ENCODE measurements at regions not wholly inside any gene's neighbourhood (a gene's known extent, or its start where the extent isn't known, plus 50 kb on each side); places are given as distances from the start of the nearest gene placed in this dataset.
A peak's percentile ranks its signal among the peaks of the same experiment; 100 is the strongest.

DNA sequence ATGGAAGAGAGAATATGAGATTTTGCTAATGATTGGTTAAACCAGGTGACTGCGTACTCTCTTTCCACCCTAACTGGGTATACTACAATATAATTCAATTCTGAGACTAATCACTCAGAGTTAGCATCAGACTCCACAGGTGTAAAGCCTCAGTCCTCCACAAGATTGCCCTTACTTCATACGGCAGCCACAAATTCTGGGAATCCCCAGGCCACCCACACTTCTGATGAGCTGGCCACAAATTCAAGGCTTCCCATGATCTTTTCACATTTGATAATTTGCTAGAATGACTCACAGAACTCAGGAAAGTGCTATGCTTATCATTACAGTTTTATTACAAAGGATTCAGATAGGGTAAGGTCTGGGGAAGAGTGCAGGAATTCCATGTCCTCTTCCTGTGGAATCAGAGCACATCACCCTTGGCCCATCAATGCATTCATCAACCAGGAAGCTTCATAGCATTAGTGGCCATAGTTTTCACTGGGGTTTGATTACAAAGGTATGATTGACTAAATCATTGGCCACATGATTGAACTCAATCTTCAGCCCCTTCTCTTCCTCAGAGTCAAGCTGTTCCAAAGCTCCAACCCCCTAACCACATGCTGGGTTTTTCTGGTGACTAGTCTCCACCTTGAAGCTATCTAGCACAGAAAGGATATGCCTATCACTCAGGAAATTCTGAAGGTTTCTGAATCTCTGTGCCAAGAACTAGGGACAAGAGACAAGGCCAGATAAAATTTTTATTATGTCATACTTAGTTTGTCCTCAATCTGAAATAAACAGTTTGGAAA, 131.7 kb downstream of the HHIPL2 start:
- no peak for DNase-seq (ENCODE audit: low read depth)

DNA sequence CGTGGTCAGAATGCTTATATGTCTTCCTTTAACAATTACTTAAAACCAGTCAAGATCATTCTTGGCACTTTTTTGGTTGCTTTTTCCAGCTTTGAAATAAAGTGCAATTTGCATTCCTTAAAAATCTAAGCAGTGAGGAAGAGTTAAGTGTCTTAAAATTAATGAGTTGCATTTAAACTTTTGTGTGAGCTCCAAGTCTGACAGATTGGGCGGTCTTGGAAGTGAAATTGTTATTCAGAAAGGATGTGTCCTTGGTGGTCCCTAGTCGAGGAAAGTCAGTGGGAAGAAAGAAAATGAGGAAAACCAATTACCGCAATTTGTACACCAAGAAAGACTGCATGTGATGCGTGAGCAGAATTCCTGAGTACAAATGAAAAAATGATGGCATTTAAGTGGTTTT, 132.5 kb downstream of the HHIPL2 start:
- DNase-seq (ENCODE audit: low read depth): no peak

DNA sequence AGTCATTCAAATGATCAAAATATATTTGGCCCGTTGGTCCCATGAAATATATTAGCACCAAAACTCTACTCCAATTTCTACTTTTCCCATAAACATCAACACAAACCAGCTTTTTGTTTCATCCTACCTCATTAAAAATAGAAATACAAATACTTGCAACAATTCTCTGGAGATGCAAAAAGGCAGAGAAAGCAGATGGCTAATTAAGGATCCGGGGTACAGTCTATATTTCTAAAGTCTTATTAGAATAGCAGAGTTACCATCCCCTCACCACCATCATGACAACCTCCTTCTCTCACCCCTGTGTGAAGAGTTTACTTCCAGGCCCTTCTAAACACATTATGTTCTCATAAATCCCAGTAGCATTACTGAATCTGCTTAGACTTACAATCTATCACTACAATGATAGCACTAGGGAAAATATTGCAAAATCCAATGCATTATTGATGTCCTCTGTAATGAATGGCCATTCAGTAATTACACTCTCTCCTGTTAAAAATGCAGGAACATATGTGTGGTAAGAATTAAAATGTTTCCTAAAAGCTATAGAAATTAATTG, 133.8 kb downstream of the HHIPL2 start:
- no peak for DNase-seq (ENCODE audit: low read depth)

DNA sequence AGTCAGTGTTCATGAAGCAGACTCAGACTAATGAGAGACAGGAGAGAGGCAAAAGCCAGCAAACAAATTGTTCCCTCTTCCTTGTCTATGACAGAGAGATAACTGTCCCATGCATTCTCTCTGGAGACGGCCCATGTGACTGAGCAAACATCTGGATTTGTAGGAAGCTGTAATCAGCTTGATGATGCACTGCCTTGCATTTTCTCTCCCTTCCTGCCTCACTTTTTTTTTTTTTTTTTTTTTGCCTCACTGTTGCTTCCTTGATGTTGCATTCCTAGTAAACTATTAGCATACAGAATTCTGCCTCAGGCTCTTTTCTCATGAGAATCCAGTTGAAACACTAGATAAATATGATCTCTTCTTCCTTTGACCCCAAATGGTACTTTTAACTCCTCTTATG, 134.5 kb downstream of the HHIPL2 start:
- DNase-seq (ENCODE audit: low read depth): no peak

DNA sequence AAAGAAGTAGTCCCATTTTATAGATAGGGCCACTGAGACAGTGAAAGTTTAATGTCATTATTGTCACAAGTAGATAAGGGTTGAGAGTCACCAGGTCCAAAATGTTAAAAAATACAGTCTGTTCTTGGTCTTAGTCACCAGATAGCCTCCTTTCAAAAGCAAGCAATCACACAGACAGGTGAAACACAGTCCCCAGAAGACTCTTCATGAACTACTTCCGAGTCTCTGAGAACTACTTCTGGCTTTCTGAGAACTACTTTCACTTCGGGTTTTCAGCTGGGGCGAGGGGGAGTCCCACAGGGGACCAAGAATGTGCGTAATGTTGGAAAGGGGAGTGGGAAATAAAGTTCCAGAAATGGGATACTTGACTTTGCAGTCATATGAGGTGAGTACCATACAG, 143.2 kb downstream of the HHIPL2 start:
- DNase-seq (ENCODE audit: low read depth): no peak

DNA sequence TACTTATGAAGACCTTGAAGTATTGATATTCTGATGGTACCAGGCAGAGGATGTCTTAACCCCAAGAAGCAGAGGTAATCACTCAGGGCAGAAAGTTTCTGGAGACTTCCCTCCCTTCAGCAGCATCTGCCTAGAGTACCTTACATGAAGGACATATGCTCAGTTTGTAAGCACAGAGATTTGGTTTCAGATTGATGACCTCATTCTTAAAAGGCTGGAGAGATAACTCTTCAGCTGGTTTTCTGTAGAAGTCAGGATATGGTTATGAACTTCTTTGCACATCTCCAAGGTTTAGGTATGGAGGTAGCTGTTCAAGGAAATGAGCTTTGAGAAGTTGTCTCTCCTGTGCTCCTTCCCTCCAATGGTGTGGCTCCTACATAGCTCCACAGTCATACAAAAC, 148.7 kb downstream of the HHIPL2 start:
- no peak for DNase-seq (ENCODE audit: low read depth)

DNA sequence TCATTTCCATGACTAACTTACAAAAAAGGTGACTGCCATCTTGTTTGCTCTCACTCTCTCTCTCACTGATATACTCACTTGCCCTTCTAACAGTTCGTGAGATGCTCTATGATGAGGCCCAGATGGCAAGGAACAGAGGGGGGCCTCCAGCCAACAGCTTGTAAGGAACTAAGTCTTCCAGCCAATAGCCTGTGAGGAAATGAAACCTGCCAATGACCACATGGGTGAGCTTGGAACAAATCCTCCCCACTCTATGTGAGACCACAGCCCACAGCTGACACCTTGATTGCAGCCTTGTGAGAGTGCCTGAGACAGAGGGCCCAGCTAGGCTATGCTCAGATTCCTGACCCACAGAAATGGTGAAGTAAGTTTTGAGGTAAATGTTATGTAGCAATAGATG, 153.7 kb downstream of the HHIPL2 start:
- DNase-seq (ENCODE audit: low read depth): no peak

DNA sequence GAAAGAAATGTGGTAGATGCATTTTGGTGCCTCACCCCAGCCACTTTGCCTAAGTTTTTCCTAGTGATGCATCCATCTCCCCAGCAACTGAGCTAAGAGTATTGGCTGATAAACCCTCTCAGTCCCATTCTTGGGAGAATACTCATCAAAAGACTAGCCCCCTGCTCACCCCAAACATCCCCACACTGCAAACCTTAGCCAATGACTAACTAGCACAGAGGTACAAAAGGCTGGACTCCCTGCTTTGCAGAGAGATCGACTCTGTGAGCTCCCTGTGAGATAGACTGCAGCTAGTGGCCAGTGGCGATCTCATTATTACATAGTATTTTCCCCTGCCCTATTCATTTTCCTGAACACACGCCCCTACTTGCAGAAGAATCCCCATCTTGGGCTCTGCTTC, 155.3 kb downstream of the HHIPL2 start:
- peak; percentile 63 for DNase-seq (ENCODE audit: low read depth)

DNA sequence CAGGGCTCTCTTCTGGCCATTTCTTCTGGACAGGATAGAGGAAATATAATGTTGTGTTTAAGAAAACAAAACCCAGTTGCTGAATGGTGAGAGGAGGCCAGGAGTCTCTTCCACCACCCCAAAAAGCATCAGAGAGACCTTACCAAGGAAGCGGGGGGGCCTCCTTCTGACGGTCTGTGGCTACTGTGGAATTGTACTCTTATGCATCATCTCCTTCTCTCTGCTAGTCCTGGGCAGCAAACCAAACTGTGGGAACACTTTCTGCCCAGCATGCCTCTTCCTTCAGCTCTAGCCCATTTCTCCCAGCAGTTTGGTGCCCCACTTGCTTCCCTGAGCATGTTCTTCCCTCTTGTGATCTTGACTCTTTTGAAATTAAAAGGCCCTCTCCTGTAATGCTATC, 157.7 kb downstream of the HHIPL2 start:
- peak; percentile 81 for DNase-seq (ENCODE audit: low read depth)

DNA sequence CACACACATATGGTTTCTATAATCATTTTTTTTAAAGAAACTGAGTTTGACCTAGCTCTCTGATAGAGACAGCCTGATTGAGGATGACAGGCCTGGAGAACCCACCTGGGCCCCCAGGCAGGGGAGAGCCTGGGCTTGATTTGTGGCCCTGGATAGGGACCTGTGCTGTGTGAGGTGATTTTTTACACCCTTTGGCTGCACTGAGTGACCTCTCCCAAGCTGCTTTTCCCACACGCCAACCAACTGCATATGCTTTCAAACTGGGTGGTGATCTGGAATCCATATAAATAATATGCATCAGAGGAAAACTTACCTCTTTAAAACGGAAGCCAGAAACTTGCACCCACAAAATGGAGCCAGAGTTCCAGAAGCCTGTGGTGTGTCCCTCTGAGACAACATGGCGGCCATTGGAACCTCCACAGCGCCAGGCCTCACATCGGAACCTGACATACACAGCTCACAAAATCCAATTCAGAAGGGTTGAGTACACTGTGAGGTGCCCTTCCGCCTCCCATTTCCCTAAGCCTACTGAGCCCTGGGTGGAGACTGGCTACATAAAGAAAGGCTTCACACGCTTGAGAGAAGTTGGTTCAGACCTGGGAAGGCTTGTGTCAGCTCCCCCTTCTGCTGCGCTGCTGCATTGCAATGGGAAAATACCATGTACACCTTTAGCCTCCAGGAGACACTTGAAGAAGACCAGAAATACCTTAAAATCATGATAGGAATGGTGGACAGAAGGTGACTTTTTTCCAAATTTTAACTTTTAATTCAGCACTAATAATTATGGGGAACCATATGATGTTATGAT, 160.7 kb downstream of the HHIPL2 start:
- DNase-seq (ENCODE audit: low read depth): no peak

DNA sequence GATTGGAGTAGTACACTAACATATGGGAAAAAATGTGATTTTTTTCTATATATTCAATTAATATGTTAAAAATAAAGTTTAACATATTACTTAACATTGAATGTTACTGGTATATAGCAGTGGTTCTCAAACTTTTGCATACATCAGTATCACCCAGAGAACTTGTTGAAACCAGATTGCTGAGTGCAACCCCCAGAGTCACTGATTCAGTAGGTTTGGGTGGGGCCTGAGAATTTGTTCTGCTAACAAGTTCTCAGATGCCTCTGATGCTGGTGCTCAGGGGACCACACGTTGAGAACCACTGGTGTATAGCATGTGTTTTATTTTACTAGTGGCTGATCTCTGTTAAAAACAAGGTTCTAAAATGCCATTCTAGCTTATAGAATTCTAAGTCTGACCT, 161.9 kb downstream of the HHIPL2 start:
- no peak for DNase-seq (ENCODE audit: low read depth)

DNA sequence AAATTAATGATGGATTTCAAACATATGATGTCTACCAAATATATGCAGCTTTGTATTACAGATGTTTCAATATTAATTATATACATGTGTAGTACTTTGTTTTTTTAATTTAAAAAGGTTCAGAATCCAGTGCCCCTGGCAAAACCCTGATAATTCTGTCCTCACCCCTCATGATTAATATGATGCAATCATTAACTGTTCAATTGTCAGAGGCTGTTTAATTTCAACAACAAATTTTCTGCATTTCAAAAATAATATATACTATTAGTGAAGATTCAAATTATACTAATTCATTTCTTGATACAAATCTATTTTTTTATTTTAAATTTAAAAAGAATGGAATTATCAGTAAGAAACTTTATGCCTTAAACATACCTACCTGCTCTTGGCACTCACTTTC, 162.6 kb downstream of the HHIPL2 start:
- no peak for DNase-seq (ENCODE audit: low read depth)

DNA sequence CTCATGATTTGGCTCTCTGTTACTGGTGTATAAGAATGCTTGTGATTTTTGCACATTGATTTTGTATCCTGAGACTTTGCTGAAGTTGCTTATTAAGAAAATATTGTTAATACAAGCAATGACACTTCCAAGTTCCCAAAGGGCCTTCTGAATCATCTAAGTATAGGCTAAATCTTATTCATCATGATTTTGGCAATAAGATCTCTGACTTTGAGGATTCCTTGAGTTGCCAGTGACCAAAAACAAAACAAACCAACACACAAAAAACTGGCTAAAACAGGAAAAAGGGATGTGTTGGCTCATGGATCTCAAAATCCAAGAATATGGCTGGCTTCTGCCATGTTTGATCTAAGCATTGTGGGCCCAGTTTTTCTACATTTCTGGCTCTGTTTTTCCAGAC, 163.4 kb downstream of the HHIPL2 start:
- DNase-seq (ENCODE audit: low read depth): peak; percentile 55

DNA sequence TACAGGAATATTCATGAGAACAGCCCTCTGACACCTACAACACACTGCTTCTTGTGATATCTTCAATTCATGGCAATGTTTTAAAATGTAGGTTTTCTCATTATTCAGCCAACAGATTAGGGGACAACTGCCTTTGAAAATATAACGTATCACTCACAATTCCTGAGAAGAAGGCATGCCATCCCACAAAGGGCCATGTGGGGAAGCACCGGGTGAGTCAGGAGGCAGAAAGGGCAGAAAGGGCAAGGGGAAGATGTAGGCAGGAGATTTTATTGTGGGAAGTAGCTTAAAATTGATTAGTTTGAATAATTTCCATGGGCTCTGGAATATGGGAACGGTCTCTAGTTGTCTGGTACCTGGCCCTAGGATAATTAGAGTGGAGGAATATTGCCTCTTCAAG, 165.7 kb downstream of the HHIPL2 start:
- DNase-seq (ENCODE audit: low read depth): peak; percentile 80

DNA sequence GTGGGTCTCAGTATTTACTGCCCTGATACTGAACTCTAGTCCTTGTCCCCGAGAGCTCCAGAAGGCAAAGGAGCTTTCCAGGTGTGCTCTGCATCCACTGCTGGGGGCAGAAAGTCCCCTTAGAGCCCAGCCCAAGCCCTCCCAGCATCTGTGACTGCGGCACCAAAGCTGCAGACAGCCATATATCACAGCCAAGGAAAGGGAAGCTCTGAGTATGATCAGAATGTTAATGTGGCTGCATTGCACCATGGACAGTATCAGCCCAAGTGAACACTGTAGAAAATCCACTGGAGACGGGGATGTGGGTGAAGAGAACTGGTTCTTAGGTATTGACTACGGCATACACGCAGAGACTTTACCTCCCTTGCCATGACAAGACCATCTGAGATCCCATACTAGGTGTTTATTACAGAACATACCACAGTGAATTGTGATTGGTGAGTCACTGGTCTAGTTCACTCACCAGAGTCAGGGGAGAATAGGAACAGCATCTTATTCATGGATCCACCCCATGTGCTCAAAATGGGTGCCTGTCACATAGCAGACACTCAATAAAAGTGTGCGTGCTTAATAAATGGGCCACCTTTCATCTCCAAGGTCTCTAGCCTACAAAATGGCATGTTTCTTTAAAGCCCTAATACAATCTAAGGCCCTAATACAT, 170.3 kb downstream of the HHIPL2 start:
- DNase-seq (ENCODE audit: low read depth): no peak

DNA sequence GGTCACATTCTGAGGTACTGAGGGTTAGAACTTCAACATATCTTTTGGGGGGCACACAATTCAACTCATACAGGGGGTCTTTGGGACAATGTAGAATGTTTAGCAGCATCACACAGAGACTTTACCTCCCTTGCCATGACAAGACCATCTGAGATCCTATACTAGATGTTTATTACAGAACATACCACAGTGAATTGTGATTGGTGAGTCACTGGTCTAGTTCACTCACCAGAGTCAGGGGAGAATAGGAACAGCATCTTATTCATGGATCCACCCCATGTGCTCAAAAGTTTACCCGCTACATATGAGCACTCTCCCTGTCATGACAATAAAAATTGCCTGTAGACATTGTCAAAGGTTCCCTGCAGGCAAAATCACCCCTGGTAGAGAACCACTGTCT, 171.1 kb downstream of the HHIPL2 start:
- peak; percentile 41 for DNase-seq (ENCODE audit: low read depth)

DNA sequence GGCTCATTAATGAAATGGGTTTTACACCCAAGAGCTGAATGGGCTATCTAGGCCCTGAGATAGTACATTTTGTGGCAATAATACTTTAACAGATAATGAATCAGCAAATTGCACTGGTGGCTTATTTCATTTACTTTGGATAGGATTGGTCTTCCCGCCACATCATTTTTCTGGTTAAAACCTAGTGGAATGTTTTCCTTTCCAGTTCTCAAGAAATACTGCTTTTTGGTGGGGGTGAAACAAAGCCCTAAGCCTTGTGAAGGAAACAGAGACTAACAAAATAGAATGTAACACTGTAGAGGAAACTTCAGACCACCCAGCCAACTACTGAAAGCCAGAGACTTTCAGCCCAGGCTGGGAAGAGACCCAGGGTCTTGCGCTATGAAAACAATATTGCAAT, 172.2 kb downstream of the HHIPL2 start:
- DNase-seq (ENCODE audit: low read depth): peak; percentile 47

DNA sequence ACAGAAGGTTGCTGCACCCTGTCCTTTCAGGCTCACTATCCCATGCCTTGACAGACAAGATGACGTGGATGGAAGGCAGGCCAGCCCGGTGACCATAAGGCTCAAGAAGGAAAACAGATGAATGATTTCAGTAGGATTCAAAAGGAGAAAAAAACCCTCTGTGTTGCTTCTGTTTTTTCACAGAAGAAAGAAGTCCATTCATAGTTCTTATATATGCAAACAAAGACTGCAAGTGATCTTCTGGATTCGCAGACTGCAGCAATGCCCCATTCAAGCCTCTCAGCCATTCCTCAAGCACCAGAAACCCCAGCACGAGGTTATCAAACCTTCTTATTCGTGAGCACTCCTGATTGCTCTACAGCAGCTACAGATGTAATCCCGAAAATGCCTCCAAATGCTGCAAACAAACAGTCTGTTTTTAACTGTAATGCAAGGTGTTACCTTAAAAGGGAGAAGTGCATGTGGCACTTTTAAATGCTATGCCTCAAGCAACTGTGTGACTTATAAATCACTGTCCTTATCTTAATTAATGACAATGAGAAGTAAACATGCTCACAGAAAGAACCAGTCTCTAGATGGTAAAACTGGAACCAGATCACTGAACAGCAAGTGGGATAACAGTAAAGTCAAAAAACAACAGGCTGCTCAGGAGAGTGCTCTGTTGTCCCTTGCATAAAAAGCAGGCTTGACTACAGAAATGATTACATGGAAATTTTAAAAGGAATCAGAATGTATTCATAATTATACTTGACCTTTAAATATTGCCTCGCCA, 173.9 kb downstream of the HHIPL2 start:
- no peak for DNase-seq (ENCODE audit: low read depth)

DNA sequence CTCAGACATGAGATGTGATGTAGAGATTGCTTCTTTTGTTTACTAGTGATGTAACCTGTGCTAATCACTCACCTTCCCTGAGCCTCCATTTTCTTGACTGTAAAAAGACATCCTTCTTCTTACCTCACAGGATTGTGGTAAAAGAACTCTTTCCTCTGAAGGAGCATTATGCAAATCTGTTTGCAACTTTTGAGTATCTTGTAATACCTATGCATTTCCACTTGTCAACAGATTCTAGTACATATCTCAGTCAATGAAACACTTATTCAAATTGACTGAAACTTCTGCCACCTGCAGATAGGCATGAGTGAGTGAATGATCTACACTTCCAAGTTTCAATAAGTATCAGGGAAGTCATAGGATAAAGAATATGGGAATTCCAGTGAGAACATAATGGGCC, 174.7 kb downstream of the HHIPL2 start:
- no peak for DNase-seq (ENCODE audit: low read depth)

DNA sequence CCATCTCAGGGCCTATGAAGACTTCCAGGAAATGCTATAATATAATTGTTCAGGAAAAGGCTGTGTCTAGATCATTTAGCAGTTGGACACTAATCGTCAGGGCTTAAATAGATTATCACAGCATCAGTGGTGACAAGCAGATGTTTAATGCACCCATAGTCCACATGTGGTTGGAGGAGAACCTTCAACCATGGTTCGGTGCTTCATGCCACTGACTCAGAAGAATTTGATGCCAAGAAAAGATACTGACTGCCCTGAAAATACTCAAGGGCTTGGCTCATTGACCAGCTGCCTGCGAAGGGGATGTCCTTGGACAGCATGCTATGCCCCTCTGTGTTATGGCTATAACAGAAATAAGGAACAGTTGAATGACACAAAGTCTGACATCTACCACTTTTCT, 175.7 kb downstream of the HHIPL2 start:
- DNase-seq (ENCODE audit: low read depth): peak; percentile 81

DNA sequence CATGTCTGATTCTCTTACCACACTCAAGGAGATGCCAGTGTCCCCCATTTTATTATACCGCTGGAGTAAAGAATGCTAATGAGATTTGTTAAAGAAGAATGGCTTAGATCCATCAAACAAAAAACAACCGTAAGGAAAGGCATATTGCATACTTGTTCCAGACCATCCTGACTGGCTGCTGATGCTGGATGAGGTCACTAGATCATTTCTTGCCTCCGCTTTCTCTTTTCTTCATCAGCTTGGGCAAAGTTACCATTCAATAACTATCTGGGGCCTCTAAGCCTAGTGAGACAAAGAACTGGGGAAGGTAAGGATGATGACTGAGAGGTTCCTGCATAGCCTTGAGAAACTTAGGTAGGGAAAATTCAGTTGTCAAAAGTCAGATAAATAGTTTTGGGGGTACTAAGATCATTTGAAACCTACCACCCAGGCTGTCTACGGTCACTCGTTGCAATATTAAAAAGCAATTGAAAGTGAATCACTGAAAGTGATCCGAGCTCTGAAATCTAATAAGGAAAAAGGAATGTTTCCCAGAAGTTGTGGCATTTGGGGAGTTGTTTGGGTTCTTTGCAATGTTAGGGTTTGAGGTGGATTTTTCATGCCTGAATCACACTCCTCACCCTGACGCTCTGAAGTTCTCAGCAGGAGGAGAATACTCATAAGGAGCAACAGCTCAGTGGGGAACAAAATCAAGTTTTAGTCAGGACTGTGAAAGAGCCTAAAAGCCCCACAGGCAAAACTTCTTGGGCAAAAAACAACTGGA, 176.8 kb downstream of the HHIPL2 start:
- peak; percentile 99 for DNase-seq (ENCODE audit: low read depth)

Data from LHCN-M2 (cell line).